Heart left ventricle (tissue), 13 donors: ENCODE measurements at regions not wholly inside any gene's neighbourhood (a gene's known extent, or its start where the extent isn't known, plus 50 kb on each side); places are given as distances from the start of the nearest gene placed in this dataset.

Source experiments
- CTCF ChIP-seq, 12 donors: fragments of 200-600 bp; sonication (generic) in 4 of 12; IDR thresholded peaks; one replicate each; pipeline versions ENCODE4 v1.5.0 to v1.8.0; 2018 to 2022; ENCODE audit warnings: antibody characterized with exemption in 12 of 12, mild to moderate bottlenecking in 5 of 12
- POLR2A ChIP-seq, 2 donors: fragments of 450-650 bp; IDR thresholded peaks; one replicate each; pipeline ENCODE4 v1.6.1; 2017; ENCODE audit warnings: antibody characterized with exemption in 2 of 2, mild to moderate bottlenecking in 2 of 2, moderate library complexity in 2 of 2
- donor health status: ischemic (EF 13 %, LVEDD 7.1; RV severe dilation, severe dysfunction).
- donor health status: DM: no; HTN: yes; CAD: no.
- donor health status: DM: no; HTN: no; CAD: no.
- donor health status: ischemic (EF 25% LVEDD 6.9; RV normal size, moderate dysfunction).
- donor health status: ischemic (EF 25% LVEDD 5.7; RV mildly dilated, moderate dysfunction).
- donor health status: ischemic (EF 35%, LVEDD 5.7; RV mildly dilated, moderate dysfunction).
- donor health status: nonischemic (EF 11% LVEDD 7.7; RV severe dilation, severe dysfunction).
- donor health status: DM: yes; HTN: yes; CAD: no.
- donor health status: PGD.
- donor health status: ischemic (EF 29% LVEDD 5.4; RV normal size, mild dysfunction).
- donor health status: nonischemic (EF 23%, LVEDD 6.1; RV moderate dilation, normal function).

GRCh38 chr1:90573736-90574135 is 143.4 kb downstream of the BARHL2 start:
- TF ChIP-seq CTCF (IDR thresholded peaks at IDR 0.05) (no peak), POLR2A (IDR thresholded peaks at IDR 0.05) (no peak)
